CD4-positive, alpha-beta T cell treated with Interferon gamma for 1 hour (primary cell): ENCODE measurements at regions not wholly inside any gene's neighbourhood (a gene's known extent, or its start where the extent isn't known, plus 50 kb on each side); places are given as distances from the start of the nearest gene placed in this dataset.

ENCODE experiments used
- DNase-seq: peaks from one replicate; pipeline ENCODE4 v3.0.0-alpha.2; 2020

- no peak for DNase-seq
Measured at GRCh38 chr3:59326246-59327024, 276.6 kb upstream of the CFAP20DC start.

- no peak for DNase-seq
Measured at GRCh38 chr3:59321881-59322540, 272.2 kb upstream of the CFAP20DC start.

- no peak for DNase-seq
Measured at GRCh38 chr3:59320080-59320479, 270.3 kb upstream of the CFAP20DC start.

GRCh38 chr3:59319442-59319841 lies 269.6 kb upstream of the CFAP20DC start:
- DNase-seq = no peak

GRCh38 chr3:59318881-59319280 lies 269.1 kb upstream of the CFAP20DC start:
- no peak for DNase-seq

GRCh38 chr3:59317386-59317785 lies 267.6 kb upstream of the CFAP20DC start:
- DNase-seq = no peak

- no peak for DNase-seq
Measured at GRCh38 chr3:59316688-59317275, 267.0 kb upstream of the CFAP20DC start.

- peak; percentile 12 for DNase-seq
Measured at GRCh38 chr3:59313365-59313764, 263.5 kb upstream of the CFAP20DC start.

- DNase-seq = no peak
Measured at GRCh38 chr3:59311231-59311630, 261.4 kb upstream of the CFAP20DC start.

GRCh38 chr3:59310736-59311135 lies 260.9 kb upstream of the CFAP20DC start:
- DNase-seq = no peak

GRCh38 chr3:59308684-59309083 lies 258.9 kb upstream of the CFAP20DC start:
- DNase-seq = no peak

- DNase-seq = no peak
Measured at GRCh38 chr3:59308001-59308400, 258.2 kb upstream of the CFAP20DC start.

GRCh38 chr3:59306436-59306835 lies 256.6 kb upstream of the CFAP20DC start:
- DNase-seq = no peak

GRCh38 chr3:59304296-59304695 lies 254.5 kb upstream of the CFAP20DC start:
- no peak for DNase-seq

GRCh38 chr3:59303452-59303851 lies 253.6 kb upstream of the CFAP20DC start:
- no peak for DNase-seq

GRCh38 chr3:59302442-59302841 lies 252.6 kb upstream of the CFAP20DC start:
- DNase-seq = no peak

- peak; percentile 11 for DNase-seq
Measured at GRCh38 chr3:59300733-59301132, 250.9 kb upstream of the CFAP20DC start.

GRCh38 chr3:59299561-59299960 lies 249.7 kb upstream of the CFAP20DC start:
- DNase-seq = no peak

GRCh38 chr3:59290358-59290757 lies 240.5 kb upstream of the CFAP20DC start:
- no peak for DNase-seq

- no peak for DNase-seq
Measured at GRCh38 chr3:59289831-59290230, 240.0 kb upstream of the CFAP20DC start.

- DNase-seq = no peak
Measured at GRCh38 chr3:59288951-59289350, 239.1 kb upstream of the CFAP20DC start.

GRCh38 chr3:59286791-59287531 lies 237.1 kb upstream of the CFAP20DC start:
- DNase-seq = peak; percentile 48

- DNase-seq = no peak
Measured at GRCh38 chr3:59285560-59285959, 235.7 kb upstream of the CFAP20DC start.
